ENCODE measurements at regions not wholly inside any gene's neighbourhood (a gene's known extent, or its start where the extent isn't known, plus 50 kb on each side); places are given as distances from the start of the nearest gene placed in this dataset.

GRCh38 chr2:10964052-10964790 lies 52.5 kb downstream of the KCNF1 start:
- no peak for DNase-seq

- DNase-seq = no peak
These were observed 53.6 kb downstream of the KCNF1 start for GRCh38 chr2:10965241-10965843.

- DNase-seq = no peak
These were observed 54.3 kb downstream of the KCNF1 start for GRCh38 chr2:10966056-10966455.

- DNase-seq = no peak
These were observed 55.0 kb downstream of the KCNF1 start for GRCh38 chr2:10966741-10967140.

- no peak for DNase-seq
These were observed 56.4 kb downstream of the KCNF1 start for GRCh38 chr2:10968176-10968575.

GRCh38 chr2:10970666-10971065 lies 58.9 kb downstream of the KCNF1 start:
- no peak for DNase-seq

- no peak for DNase-seq
These were observed 59.6 kb downstream of the KCNF1 start for GRCh38 chr2:10971161-10971887.

GRCh38 chr2:10971888-10972260 lies 60.1 kb downstream of the KCNF1 start:
- no peak for DNase-seq

- DNase-seq = no peak
These were observed 61.1 kb downstream of the KCNF1 start for GRCh38 chr2:10972683-10973433.

- no peak for DNase-seq
These were observed 62.0 kb downstream of the KCNF1 start for GRCh38 chr2:10973766-10974165.

GRCh38 chr2:10977003-10977402 lies 65.3 kb downstream of the KCNF1 start:
- DNase-seq = no peak

GRCh38 chr2:10977621-10978020 lies 65.9 kb downstream of the KCNF1 start:
- no peak for DNase-seq

GRCh38 chr2:10978090-10978670 lies 66.4 kb downstream of the KCNF1 start:
- DNase-seq = no peak

- DNase-seq = no peak
These were observed 68.3 kb downstream of the KCNF1 start for GRCh38 chr2:10980071-10980470.

- no peak for DNase-seq
These were observed 69.2 kb downstream of the KCNF1 start for GRCh38 chr2:10980886-10981425.

- DNase-seq = no peak
These were observed 69.7 kb downstream of the KCNF1 start for GRCh38 chr2:10981451-10981850.

- DNase-seq = no peak
These were observed 70.3 kb downstream of the KCNF1 start for GRCh38 chr2:10981941-10982431.

GRCh38 chr2:10982931-10983701 lies 71.4 kb downstream of the KCNF1 start:
- no peak for DNase-seq

GRCh38 chr2:10983711-10984110 lies 72.0 kb downstream of the KCNF1 start:
- DNase-seq = no peak

GRCh38 chr2:10984418-10985135 lies 72.8 kb downstream of the KCNF1 start:
- no peak for DNase-seq

- no peak for DNase-seq
These were observed 73.5 kb downstream of the KCNF1 start for GRCh38 chr2:10985260-10985659.

Measured in CD4-positive, alpha-beta T cell treated with Interferon alpha-2 for 1 hour (primary cell).